Stimulated activated CD8-positive, alpha-beta memory T cell treated with anti-CD3 and anti-CD28 coated beads, Interleukin-12 subunit alpha, Interleukin-12 subunit beta, amount 100 ng/mL, for 1 hour (primary cell): ENCODE measurements at regions not wholly inside any gene's neighbourhood (a gene's known extent, or its start where the extent isn't known, plus 50 kb on each side); places are given as distances from the start of the nearest gene placed in this dataset.

ENCODE experiments used
- DNase-seq: peaks from one replicate; pipeline ENCODE4 v3.0.0-alpha.2; 2020; ENCODE audit warnings: low read depth

GRCh38 chr1:29838738-29839320 is 602.5 kb downstream of the PTPRU start:
- no peak for DNase-seq

- DNase-seq, result no peak
These were observed 600.6 kb downstream of the PTPRU start for GRCh38 chr1:29836651-29837646.

- no peak for DNase-seq
These were observed 599.6 kb downstream of the PTPRU start for GRCh38 chr1:29835874-29836273.

- DNase-seq, result no peak
These were observed 599.1 kb downstream of the PTPRU start for GRCh38 chr1:29835406-29835805.

- DNase-seq, result no peak
These were observed 597.3 kb downstream of the PTPRU start for GRCh38 chr1:29833581-29833980.

- no peak for DNase-seq
These were observed 596.6 kb downstream of the PTPRU start for GRCh38 chr1:29832936-29833335.

GRCh38 chr1:29832471-29832870 is 596.1 kb downstream of the PTPRU start:
- DNase-seq, result no peak

GRCh38 chr1:29831500-29832117 is 595.3 kb downstream of the PTPRU start:
- DNase-seq, result no peak

GRCh38 chr1:29830916-29831315 is 594.6 kb downstream of the PTPRU start:
- DNase-seq, result no peak

- DNase-seq, result no peak
These were observed 594.1 kb downstream of the PTPRU start for GRCh38 chr1:29830383-29830782.

- no peak for DNase-seq
These were observed 593.4 kb downstream of the PTPRU start for GRCh38 chr1:29829448-29830344.

GRCh38 chr1:29828526-29829447 is 592.5 kb downstream of the PTPRU start:
- DNase-seq, result no peak

GRCh38 chr1:29827801-29828525 is 591.6 kb downstream of the PTPRU start:
- DNase-seq, result no peak

GRCh38 chr1:29827237-29827750 is 591.0 kb downstream of the PTPRU start:
- DNase-seq, result no peak

- DNase-seq, result no peak
These were observed 590.3 kb downstream of the PTPRU start for GRCh38 chr1:29826646-29827045.

GRCh38 chr1:29825941-29826415 is 589.7 kb downstream of the PTPRU start:
- no peak for DNase-seq

- no peak for DNase-seq
These were observed 589.1 kb downstream of the PTPRU start for GRCh38 chr1:29825274-29825940.

- no peak for DNase-seq
These were observed 588.4 kb downstream of the PTPRU start for GRCh38 chr1:29824511-29825273.
